GM19238 (cell line): ENCODE measurements at regions not wholly inside any gene's neighbourhood (a gene's known extent, or its start where the extent isn't known, plus 50 kb on each side); places are given as distances from the start of the nearest gene placed in this dataset.
A peak's percentile ranks its signal among the peaks of the same experiment; 100 is the strongest.
"Not testable (repeated sequence)": the region's sequence is repeated elsewhere in the genome, so short reads cannot be mapped to it uniquely, and the experiment has no call there.

Experiments used
- DNase-seq: peaks from one replicate; pipeline ENCODE4 v3.0.0; 2011; ENCODE audit warnings: low spot score; ENCODE audit not compliant: insufficient read length

- no peak for DNase-seq
Measured at GRCh38 chr20:50328222-50328979, 137.8 kb downstream of the CEBPB start.

- DNase-seq: no peak
Measured at GRCh38 chr20:50328996-50329898, 138.6 kb downstream of the CEBPB start.

- DNase-seq: no peak
Measured at GRCh38 chr20:50329981-50330503, 139.4 kb downstream of the CEBPB start.

- no peak for DNase-seq
Measured at GRCh38 chr20:50330504-50331313, 140.1 kb downstream of the CEBPB start.

GRCh38 chr20:50331469-50332363 lies 141.1 kb downstream of the CEBPB start:
- DNase-seq: no peak

GRCh38 chr20:50332491-50332980 lies 141.9 kb downstream of the CEBPB start:
- DNase-seq: no peak

- DNase-seq: no peak
Measured at GRCh38 chr20:50333131-50333670, 142.6 kb downstream of the CEBPB start.

GRCh38 chr20:50333812-50334211 lies 143.2 kb downstream of the CEBPB start:
- DNase-seq: no peak

GRCh38 chr20:50334512-50334911 lies 143.9 kb downstream of the CEBPB start:
- not testable (repeated sequence) for DNase-seq

GRCh38 chr20:50335105-50335504 lies 144.5 kb downstream of the CEBPB start:
- no peak for DNase-seq

- DNase-seq: no peak
Measured at GRCh38 chr20:50335866-50336265, 145.2 kb downstream of the CEBPB start.

- DNase-seq: no peak
Measured at GRCh38 chr20:50336661-50337060, 146.0 kb downstream of the CEBPB start.

- DNase-seq: no peak
Measured at GRCh38 chr20:50337521-50338466, 147.2 kb downstream of the CEBPB start.

GRCh38 chr20:50338479-50339391 lies 148.1 kb downstream of the CEBPB start:
- peak; percentile 77 for DNase-seq

GRCh38 chr20:50339466-50339901 lies 148.9 kb downstream of the CEBPB start:
- DNase-seq: no peak

- no peak for DNase-seq
Measured at GRCh38 chr20:50340541-50340940, 149.9 kb downstream of the CEBPB start.

- no peak for DNase-seq
Measured at GRCh38 chr20:50341050-50341449, 150.4 kb downstream of the CEBPB start.
